Astrocyte of the spinal cord (primary cell): ENCODE measurements at regions not wholly inside any gene's neighbourhood (a gene's known extent, or its start where the extent isn't known, plus 50 kb on each side); places are given as distances from the start of the nearest gene placed in this dataset.

Experiments used
- DNase-seq: peaks from one replicate; pipeline ENCODE4 v3.0.0; 2011; ENCODE audit warnings: low read depth, low spot score
- H3K4me3 ChIP-seq: 2 replicates; pipeline ENCODE4 v1.5.1; 2011; ENCODE audit warnings: low read depth, mild to moderate bottlenecking, low read length, moderate library complexity
- in situ Hi-C: cut with HindIII; loops from 2 replicates; pipeline ENCODE4 v1.10.0; 2017; ENCODE audit warnings: low sequenced_read_pairs
- TF ChIP-seq, protein P1 (sequence below): IDR thresholded peaks from 2 replicates; pipeline ENCODE4 v1.5.1; 2012; ENCODE audit warnings: low read depth, mild to moderate bottlenecking, low read length, inconsistent platforms

DNA sequence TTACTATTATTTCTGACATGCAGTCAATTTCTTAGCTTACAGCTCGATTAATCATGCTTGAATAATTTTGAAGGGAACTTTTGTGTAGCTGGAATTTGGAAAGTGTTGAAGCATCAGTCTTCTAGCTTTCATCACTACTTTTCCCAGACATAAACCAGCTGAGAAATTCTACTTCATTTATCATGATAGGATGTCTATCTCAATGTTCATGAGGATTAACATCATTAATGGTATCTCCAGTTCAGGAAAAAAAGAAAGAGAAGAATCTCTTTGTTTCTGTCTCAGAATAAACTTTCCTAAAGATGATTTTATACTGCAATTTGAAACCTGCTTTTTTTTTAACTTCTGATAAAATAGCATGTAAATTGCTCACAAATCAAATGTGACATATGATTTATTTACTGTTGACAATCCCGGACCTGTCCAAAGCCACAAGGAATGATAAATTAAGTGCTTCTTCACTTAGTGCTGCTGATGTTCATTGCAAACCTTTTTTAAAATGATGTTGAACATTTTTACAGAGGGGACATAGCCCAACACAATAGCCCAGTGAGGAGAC, 412.1 kb upstream of the CLINT1 start:
- TF ChIP-seq, protein P1, sequence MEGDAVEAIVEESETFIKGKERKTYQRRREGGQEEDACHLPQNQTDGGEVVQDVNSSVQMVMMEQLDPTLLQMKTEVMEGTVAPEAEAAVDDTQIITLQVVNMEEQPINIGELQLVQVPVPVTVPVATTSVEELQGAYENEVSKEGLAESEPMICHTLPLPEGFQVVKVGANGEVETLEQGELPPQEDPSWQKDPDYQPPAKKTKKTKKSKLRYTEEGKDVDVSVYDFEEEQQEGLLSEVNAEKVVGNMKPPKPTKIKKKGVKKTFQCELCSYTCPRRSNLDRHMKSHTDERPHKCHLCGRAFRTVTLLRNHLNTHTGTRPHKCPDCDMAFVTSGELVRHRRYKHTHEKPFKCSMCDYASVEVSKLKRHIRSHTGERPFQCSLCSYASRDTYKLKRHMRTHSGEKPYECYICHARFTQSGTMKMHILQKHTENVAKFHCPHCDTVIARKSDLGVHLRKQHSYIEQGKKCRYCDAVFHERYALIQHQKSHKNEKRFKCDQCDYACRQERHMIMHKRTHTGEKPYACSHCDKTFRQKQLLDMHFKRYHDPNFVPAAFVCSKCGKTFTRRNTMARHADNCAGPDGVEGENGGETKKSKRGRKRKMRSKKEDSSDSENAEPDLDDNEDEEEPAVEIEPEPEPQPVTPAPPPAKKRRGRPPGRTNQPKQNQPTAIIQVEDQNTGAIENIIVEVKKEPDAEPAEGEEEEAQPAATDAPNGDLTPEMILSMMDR: no peak
- in situ Hi-C loops: no loop called here
- DNase-seq: no peak
- no peak overlapping the region for H3K4me3 ChIP-seq

DNA sequence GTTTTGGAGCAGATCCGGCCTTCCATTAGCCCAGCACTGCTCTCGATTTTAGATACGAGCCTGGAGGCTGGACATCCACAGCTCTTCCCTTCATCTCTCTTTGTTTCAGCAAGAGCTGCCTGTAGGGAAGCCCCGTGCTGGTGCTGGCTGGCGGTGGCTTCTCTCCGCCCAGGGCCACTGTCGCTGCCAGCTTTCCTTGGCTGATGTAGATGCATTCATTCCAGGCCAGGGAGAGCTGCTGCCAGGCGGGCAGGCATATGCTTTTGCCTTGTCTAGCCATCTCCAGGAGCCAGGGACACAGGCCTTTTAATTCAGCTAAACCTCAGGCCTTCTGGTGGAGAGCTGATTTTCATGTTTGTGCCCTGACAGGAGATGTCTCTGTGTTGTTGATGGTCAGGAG, 409.3 kb upstream of the CLINT1 start:
- H3K4me3 ChIP-seq: no peak overlapping the region
- in situ Hi-C loops: no loop called here
- TF ChIP-seq, protein P1: no peak
- no peak for DNase-seq

DNA sequence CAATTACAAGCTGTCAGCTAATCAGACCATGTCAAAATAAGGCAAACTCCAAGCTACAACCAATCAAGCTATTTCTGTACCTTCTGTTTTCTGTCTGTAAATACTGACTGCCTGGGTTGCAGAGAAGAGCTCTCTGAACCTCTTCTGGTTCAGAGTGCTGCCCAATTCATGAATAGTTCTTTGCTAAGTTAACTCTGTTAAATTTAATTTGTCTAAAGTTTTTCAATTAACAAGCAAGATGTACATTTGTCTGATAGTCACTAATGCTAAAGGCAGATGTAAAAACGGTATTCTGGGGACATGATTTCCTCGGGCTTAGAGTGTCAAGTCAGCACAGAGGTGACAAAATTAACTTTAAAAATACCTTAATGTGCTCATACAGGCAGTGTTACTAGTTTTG, 408.3 kb upstream of the CLINT1 start:
- DNase-seq: no peak
- TF ChIP-seq, protein P1: no peak
- in situ Hi-C loops: no loop called here
- no peak overlapping the region for H3K4me3 ChIP-seq

DNA sequence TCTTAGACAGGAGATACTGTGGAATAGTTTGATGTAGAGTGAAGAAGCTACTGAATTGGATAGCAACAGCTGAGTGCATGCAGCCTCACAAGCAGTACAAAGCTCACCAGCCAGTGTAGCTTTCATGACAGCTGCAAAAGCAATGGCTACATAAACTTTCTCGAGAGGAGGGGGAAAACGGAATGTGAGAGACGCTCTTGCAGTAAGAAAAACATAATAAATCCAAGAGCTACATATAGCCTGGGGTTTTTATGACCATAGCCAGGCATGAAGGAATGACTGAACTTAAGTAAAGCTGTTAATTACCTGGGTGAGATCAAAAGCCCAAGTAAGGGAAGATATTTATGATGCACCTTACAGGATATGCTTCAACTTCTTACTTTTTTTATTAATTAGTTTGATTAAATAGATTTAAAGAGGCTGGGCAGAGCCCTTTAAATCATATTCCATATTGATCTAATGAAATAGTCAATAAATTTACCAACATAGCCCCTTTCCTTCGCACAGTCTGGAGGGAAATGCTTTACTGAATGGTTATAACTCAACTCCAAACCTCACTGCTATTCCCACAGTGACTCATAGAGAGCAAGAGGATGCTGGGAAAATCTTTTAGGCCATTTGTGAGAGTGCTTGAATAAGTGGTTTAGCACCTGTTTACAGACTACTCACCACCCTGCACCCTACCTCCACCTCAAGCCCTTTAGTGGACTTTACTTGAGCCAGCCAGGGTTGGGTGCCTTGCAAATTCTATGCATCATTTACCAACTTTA, 407.2 kb upstream of the CLINT1 start:
- DNase-seq: no peak
- in situ Hi-C loops: no loop called here
- H3K4me3 ChIP-seq: no peak overlapping the region

DNA sequence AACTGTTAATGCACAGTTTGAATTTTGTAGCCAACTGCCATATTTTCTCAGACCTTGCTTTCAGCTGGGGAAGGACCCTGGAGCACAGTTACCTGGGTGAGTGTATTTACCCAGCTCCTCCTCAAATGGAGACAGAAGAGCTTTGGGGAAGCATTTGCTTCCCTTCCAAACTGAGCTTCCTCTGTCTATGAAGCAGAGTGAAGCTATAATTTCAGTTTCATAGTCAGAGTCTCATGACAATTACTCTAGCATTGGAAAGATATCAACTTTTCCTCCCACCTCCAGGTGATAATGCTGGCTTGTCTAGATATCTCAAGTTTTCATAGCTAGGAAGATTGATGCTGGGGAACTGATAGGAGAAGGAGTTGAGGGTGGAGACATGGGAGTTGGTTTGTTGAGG, 406.4 kb upstream of the CLINT1 start:
- TF ChIP-seq, protein P1: no peak
- H3K4me3 ChIP-seq: no peak overlapping the region
- in situ Hi-C loops: no loop called here
- no peak for DNase-seq

More for the DNA sequence above, 407.2 kb upstream of the CLINT1 start:
- TF ChIP-seq, protein P1: no peak

DNA sequence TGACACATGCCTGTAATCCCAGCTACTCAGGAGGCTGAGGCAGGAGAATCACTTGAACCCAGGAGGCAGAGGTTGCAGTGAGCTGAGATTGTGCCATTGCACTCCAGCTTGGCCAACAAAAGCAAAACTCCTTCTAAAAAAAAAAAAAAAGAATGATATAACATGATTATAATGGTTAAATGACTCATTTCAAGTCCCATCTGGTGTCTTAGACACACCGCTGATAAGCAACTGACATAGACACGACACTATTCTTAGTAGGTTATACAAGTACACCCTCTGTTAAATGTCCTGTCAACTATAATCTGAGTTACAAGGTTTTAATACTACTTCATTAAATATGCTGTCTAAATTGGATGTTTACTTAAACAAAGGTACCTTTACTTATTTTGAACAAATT, 405.3 kb upstream of the CLINT1 start:
- H3K4me3 ChIP-seq: no peak overlapping the region
- TF ChIP-seq, protein P1: no peak
- no peak for DNase-seq
- in situ Hi-C loops: no loop called here
